Endothelial cell of umbilical vein (primary cell): ENCODE measurements at regions not wholly inside any gene's neighbourhood (a gene's known extent, or its start where the extent isn't known, plus 50 kb on each side); places are given as distances from the start of the nearest gene placed in this dataset.

Experiments
- BruUV-seq: library from RNA; stranded (reverse); fragments of 400-500 nt; replicated peaks from 2 replicates; lab custom pipeline; 2021; lab: Mats Ljungman, UMichigan
- CTCF ChIA-PET: fragments of 300-600, 350-600 bp; sonication (Branson Sonifier 250); formaldehyde crosslinking; loops from one replicate; lab custom pipeline; 2021; ENCODE audit warnings: antibody characterized with exemption, inconsistent platforms; lab: Charles Lee
- POLR2A ChIA-PET: fragments of 300-600, 350-600 bp; sonication (Branson Sonifier 250); formaldehyde crosslinking; loops from one replicate; lab custom pipeline; 2021; ENCODE audit warnings: antibody characterized with exemption, inconsistent platforms; lab: Charles Lee
- DNase-seq: peaks from one replicate; pipeline ENCODE4 v3.0.0-alpha.2; 2011; ENCODE audit warnings: low read depth, low spot score
- FAIRE-seq: peaks from 2 replicates; lab custom pipeline; 2011; peaks lifted over from hg19 to GRCh38; lab: Jason Lieb, UNC
- H2AFZ ChIP-seq: 2 replicates; pipeline ENCODE4 v1.6.0; 2012; ENCODE audit warnings: low read depth, low read length, control low read depth, inconsistent platforms
- H3K27ac ChIP-seq: 2 replicates; pipeline ENCODE4 v1.5.1; 2011; ENCODE audit warnings: low read depth, mild to moderate bottlenecking, control low read depth, low read length, moderate library complexity; ENCODE audit not compliant: insufficient read depth
- H3K27me3 ChIP-seq, 2 experiments: 2 replicates each; pipeline versions ENCODE4 v1.6.0 to v1.6.1; 2011; ENCODE audit warnings: low read length in 2 of 2, mixed read lengths in 1 of 2; ENCODE audit not compliant: control insufficient read depth in 2 of 2, insufficient read depth in 2 of 2
- H3K36me3 ChIP-seq, 2 experiments: 2 replicates in 1 of 2; 3 replicates in 1 of 2; pipeline ENCODE4 v1.5.1; 2011; ENCODE audit warnings: low read length in 2 of 2, mild to moderate bottlenecking in 1 of 2, moderate library complexity in 1 of 2; ENCODE audit not compliant: control insufficient read depth in 2 of 2, insufficient read depth in 2 of 2; ENCODE audit errors: extremely low read depth in 1 of 2
- H3K4me1 ChIP-seq: 3 replicates; pipeline ENCODE4 v1.5.1; 2011; ENCODE audit warnings: mild to moderate bottlenecking, low read length; ENCODE audit not compliant: control insufficient read depth, insufficient read depth; ENCODE audit errors: extremely low read depth
- H3K4me2 ChIP-seq: 2 replicates; pipeline ENCODE4 v1.6.1; 2011; ENCODE audit warnings: low read length, control low read depth, mixed read lengths; ENCODE audit not compliant: insufficient read depth
- H3K4me3 ChIP-seq, 3 experiments: fragments of 200-600 bp in 1 of 3; sonication (generic), shearing (Covaris generic) in 1 of 3; replicated peaks in 1 of 3; 2 replicates each; pipeline ENCODE4 v1.5.1; 2011 to 2016; ENCODE audit warnings: control low read depth in 3 of 3, low read length in 3 of 3, mild to moderate bottlenecking in 2 of 3, inconsistent platforms in 1 of 3, low read depth in 1 of 3, moderate library complexity in 1 of 3; ENCODE audit not compliant: insufficient read depth in 1 of 3
- H3K79me2 ChIP-seq: 2 replicates; pipeline ENCODE4 v1.6.0; 2012; ENCODE audit warnings: low read length, inconsistent platforms; ENCODE audit not compliant: control insufficient read depth, insufficient read depth
- H3K9ac ChIP-seq: replicated peaks from 2 replicates; pipeline ENCODE3; 2011; ENCODE audit warnings: low read length, control low read depth; ENCODE audit not compliant: insufficient read depth; ENCODE audit errors: extremely low read depth
- H3K9me1 ChIP-seq: replicated peaks from 3 replicates; pipeline ENCODE4 v1.6.0; 2011; ENCODE audit warnings: mild to moderate bottlenecking, low read length; ENCODE audit not compliant: control insufficient read depth, insufficient read depth; ENCODE audit errors: extremely low read depth
- H3K9me3 ChIP-seq: replicated peaks from 2 replicates; pipeline ENCODE4 v1.5.1; 2012; ENCODE audit warnings: low read length, inconsistent platforms; ENCODE audit not compliant: control insufficient read depth, insufficient read depth
- H4K20me1 ChIP-seq: replicated peaks from 2 replicates; pipeline ENCODE3; 2011; ENCODE audit warnings: mild to moderate bottlenecking, low read length; ENCODE audit not compliant: control insufficient read depth, insufficient read depth; ENCODE audit errors: extremely low read depth
- CTCF ChIP-seq, 2 donors: IDR thresholded peaks; 1 replicate in 1 of 2; 2 replicates in 1 of 2; pipeline ENCODE4 v1.5.1; 2011; ENCODE audit warnings: low read length in 2 of 2, mild to moderate bottlenecking in 2 of 2, moderate library complexity in 2 of 2, control low read depth in 1 of 2, inconsistent platforms in 1 of 2, low read depth in 1 of 2; ENCODE audit not compliant: insufficient read depth in 1 of 2; ENCODE audit errors: extremely low read depth in 1 of 2
- EZH2 ChIP-seq: IDR thresholded peaks from 2 replicates; pipeline ENCODE4 v1.6.1; 2012; ENCODE audit warnings: borderline replicate concordance, low read depth, mild to moderate bottlenecking, moderate library complexity, low read length, inconsistent platforms; ENCODE audit not compliant: severe bottlenecking
- FOS ChIP-seq: IDR thresholded peaks from 2 replicates; pipeline ENCODE4 v1.6.1; 2011; ENCODE audit warnings: mild to moderate bottlenecking, low read length, moderate library complexity, borderline replicate concordance; ENCODE audit not compliant: insufficient read depth
- GATA2 ChIP-seq: IDR thresholded peaks from 2 replicates; pipeline ENCODE4 v1.7.0; 2011; ENCODE audit warnings: low read depth, mild to moderate bottlenecking, moderate library complexity, mixed read lengths, low read length; ENCODE audit not compliant: insufficient read length, insufficient read depth
- JUN ChIP-seq: IDR thresholded peaks from 2 replicates; pipeline ENCODE4 v1.6.1; 2011; ENCODE audit warnings: borderline replicate concordance, low read depth; ENCODE audit not compliant: insufficient read length, insufficient read depth
- MAX ChIP-seq: IDR thresholded peaks from 2 replicates; pipeline ENCODE4 v1.6.1; 2011; ENCODE audit not compliant: insufficient read depth, insufficient read length
- MYC ChIP-seq: IDR thresholded peaks from one replicate; pipeline ENCODE4 v1.6.1; 2011; ENCODE audit warnings: mild to moderate bottlenecking, low read depth, low read length
- POLR2A ChIP-seq: IDR thresholded peaks from 2 replicates; pipeline ENCODE4 v1.6.1; 2012; ENCODE audit warnings: low read depth, mild to moderate bottlenecking, control low read depth, low read length
- POLR2AphosphoS5 ChIP-seq: IDR thresholded peaks from 2 replicates; pipeline ENCODE4 v1.6.1; 2012; ENCODE audit warnings: low read depth, mild to moderate bottlenecking, control low read depth, low read length, moderate library complexity; ENCODE audit not compliant: insufficient read depth
- dilution Hi-C: fragments of 300-500 bp; cut with MboI; formaldehyde crosslinking; loops from one replicate; pipeline ENCODE4 v1.15.0; 2019; ENCODE audit warnings: low sequenced_read_pairs; ENCODE audit not compliant: extremely low pct_ligation_motif_present
- intact Hi-C: fragments of 100-400 bp; cut with micrococcal nuclease; formaldehyde crosslinking; loops from one replicate; pipeline ENCODE4 v1.10.0; 2022

GRCh38 chr3:104245261-104245660 is 1121.4 kb upstream of the ALCAM start:
- H3K9me3 ChIP-seq, result no peaks in the 10 kb centered on the region
- intact Hi-C loops (no loop called here), dilution Hi-C loops (no loop called here)
- TF ChIP-seq EZH2 (no peak), CTCF (IDR thresholded peaks at IDR 0.05; ENCODE audit: extremely low read depth in 1 of 2, insufficient read depth in 1 of 2, low read depth in 1 of 2, low read length in 2 of 2) (no peak), POLR2A (no peak), FOS (no peak), MAX (no peak), POLR2AphosphoS5 (no peak), JUN (no peak), MYC (no peak), GATA2 (no peak)
- no TSS peak for BruUV-seq
- ChIA-PET POLR2A (no interaction called here), CTCF (interaction anchor here (1.1 to 3.4 kb wide), 6 partner anchors 8 to 28 kb away, joined by 3 to 13 read pairs (median 4); no protein-coding TSS in a partner anchor)
- H3K36me3 ChIP-seq, result no peaks in the 10 kb centered on the region
- H3K27ac ChIP-seq, result no peak overlapping the region
- no peak for FAIRE-seq
- H3K9ac ChIP-seq, result no peak overlapping the region
- H3K27me3 ChIP-seq, result no peaks in the 10 kb centered on the region
- H3K4me2 ChIP-seq, result no peak overlapping the region
- no peaks in the 10 kb centered on the region for H3K4me1 ChIP-seq
- H2AFZ ChIP-seq, result peak overlapping the region; percentile 57
- H3K4me3 ChIP-seq, result no peak overlapping the region
- H3K79me2 ChIP-seq, result no peaks in the 10 kb centered on the region
- DNase-seq, result peak; percentile 11
- no peaks in the 10 kb centered on the region for H4K20me1 ChIP-seq
- no peaks in the 10 kb centered on the region for H3K9me1 ChIP-seq
